H9 (cell line): ENCODE measurements at regions not wholly inside any gene's neighbourhood (a gene's known extent, or its start where the extent isn't known, plus 50 kb on each side); places are given as distances from the start of the nearest gene placed in this dataset.

Source experiments
- DNase-seq: peaks from one replicate; pipeline ENCODE4 v3.0.0-alpha.2; 2017
- H2AFZ ChIP-seq: one replicate; pipeline ENCODE4 v1.6.1; 2013; ENCODE audit warnings: mild to moderate bottlenecking, low read length, control low read depth, moderate library complexity
- H2AK5ac ChIP-seq: 2 replicates; pipeline ENCODE4 v1.6.1; 2013; ENCODE audit warnings: low read length, control low read depth, mixed read lengths; ENCODE audit not compliant: insufficient read length
- H2BK120ac ChIP-seq: one replicate; pipeline ENCODE4 v1.6.1; 2013; ENCODE audit warnings: low read depth, mild to moderate bottlenecking, low read length, control low read depth, inconsistent platforms; ENCODE audit not compliant: poor library complexity, severe bottlenecking
- H2BK12ac ChIP-seq: 2 replicates; pipeline ENCODE4 v1.6.1; 2013; ENCODE audit warnings: low read length, control low read depth, mixed read lengths, low read depth; ENCODE audit not compliant: insufficient read length
- H2BK15ac ChIP-seq: 2 replicates; pipeline ENCODE4 v1.6.1; 2013; ENCODE audit warnings: low read depth, low read length, control low read depth
- H2BK20ac ChIP-seq: one replicate; pipeline ENCODE4 v1.6.1; 2013; ENCODE audit warnings: low read depth, mild to moderate bottlenecking, low read length, control low read depth, inconsistent platforms; ENCODE audit not compliant: poor library complexity, severe bottlenecking
- H2BK5ac ChIP-seq: 2 replicates; pipeline ENCODE4 v1.6.1; 2013; ENCODE audit warnings: low read length, control low read depth, mixed read lengths; ENCODE audit not compliant: insufficient read length
- H3K14ac ChIP-seq: 2 replicates; pipeline ENCODE4 v1.6.1; 2013; ENCODE audit warnings: low read length, control low read depth; ENCODE audit not compliant: insufficient read depth
- H3K18ac ChIP-seq: 2 replicates; pipeline ENCODE4 v1.6.1; 2013; ENCODE audit warnings: low read depth, mild to moderate bottlenecking, mixed read lengths, low read length, control low read depth; ENCODE audit not compliant: insufficient read length
- H3K23ac ChIP-seq: 2 replicates; pipeline ENCODE4 v1.6.1; 2013; ENCODE audit warnings: low read length, control low read depth, mixed read lengths, low read depth; ENCODE audit not compliant: insufficient read length
- H3K23me2 ChIP-seq: 2 replicates; pipeline ENCODE4 v1.6.1; 2013; ENCODE audit warnings: low read depth, mild to moderate bottlenecking, mixed read lengths, low read length, control low read depth; ENCODE audit not compliant: insufficient read length, poor library complexity, severe bottlenecking
- H3K27ac ChIP-seq: 2 replicates; pipeline ENCODE4 v1.5.1; 2013; ENCODE audit warnings: low read length, control low read depth, mixed read lengths, low read depth; ENCODE audit not compliant: insufficient read length
- H3K27me3 ChIP-seq: 2 replicates; pipeline ENCODE4 v1.6.1; 2013; ENCODE audit warnings: low read length, control low read depth, inconsistent platforms; ENCODE audit not compliant: insufficient read depth
- H3K4ac ChIP-seq: 2 replicates; pipeline ENCODE4 v1.6.1; 2013; ENCODE audit warnings: low read depth, mild to moderate bottlenecking, control low read depth, inconsistent platforms, low read length, moderate library complexity
- H3K4me1 ChIP-seq: 2 replicates; pipeline ENCODE4 v1.6.1; 2013; ENCODE audit warnings: low read length, control low read depth, inconsistent platforms; ENCODE audit not compliant: insufficient read depth
- H3K4me2 ChIP-seq: 2 replicates; pipeline ENCODE4 v1.6.1; 2013; ENCODE audit warnings: low read length, control low read depth, mixed read lengths; ENCODE audit not compliant: insufficient read length, insufficient read depth
- H3K56ac ChIP-seq: 2 replicates; pipeline ENCODE4 v1.6.1; 2013; ENCODE audit warnings: low read depth, mild to moderate bottlenecking, mixed read lengths, low read length, control low read depth; ENCODE audit not compliant: insufficient read length
- H3K79me1 ChIP-seq: 2 replicates; pipeline ENCODE4 v1.6.1; 2013; ENCODE audit warnings: low read depth, mild to moderate bottlenecking, moderate library complexity, low read length, control low read depth, inconsistent platforms; ENCODE audit not compliant: insufficient read depth, poor library complexity, severe bottlenecking
- H3K79me2 ChIP-seq: 2 replicates; pipeline ENCODE4 v1.6.1; 2013; ENCODE audit warnings: low read length, control low read depth, inconsistent platforms; ENCODE audit not compliant: insufficient read depth
- H3K9ac ChIP-seq: 2 replicates; pipeline ENCODE4 v1.6.1; 2013; ENCODE audit warnings: low read length, control low read depth, mixed read lengths; ENCODE audit not compliant: insufficient read length; ENCODE audit errors: extremely low read depth
- H3K9me3 ChIP-seq: one replicate; pipeline ENCODE4 v1.6.1; 2013; ENCODE audit warnings: low read depth, low read length, inconsistent platforms; ENCODE audit not compliant: control insufficient read depth
- H3T11ph ChIP-seq: one replicate; pipeline ENCODE4 v1.6.1; 2013; ENCODE audit warnings: mild to moderate bottlenecking, low read length, control low read depth, inconsistent platforms
- H4K20me1 ChIP-seq: one replicate; pipeline ENCODE4 v1.6.1; 2013; ENCODE audit not compliant: control insufficient read depth, insufficient read length, insufficient read depth
- H4K5ac ChIP-seq: 2 replicates; pipeline ENCODE4 v1.6.1; 2013; ENCODE audit warnings: low read depth, mild to moderate bottlenecking, mixed read lengths, low read length, control low read depth; ENCODE audit not compliant: insufficient read length
- H4K8ac ChIP-seq: replicated peaks from 2 replicates; pipeline ENCODE4 v1.6.1; 2013; ENCODE audit warnings: low read length, control low read depth, mixed read lengths, low read depth; ENCODE audit not compliant: insufficient read length
- H4K91ac ChIP-seq: 2 replicates; pipeline ENCODE4 v1.6.1; 2013; ENCODE audit warnings: low read depth, mild to moderate bottlenecking, moderate library complexity, mixed read lengths, low read length, control low read depth; ENCODE audit not compliant: insufficient read length
- H3K27ac Mint-ChIP-seq, 3 experiments: 2 replicates in 2 of 3; 3 replicates in 1 of 3; pipeline ENCODE4 v1.8.0; 2020 to 2021; ENCODE audit warnings: mixed read lengths in 3 of 3, mild to moderate bottlenecking in 1 of 3, moderate library complexity in 1 of 3
- H3K27me3 Mint-ChIP-seq: 2 replicates; pipeline ENCODE4 v1.8.0; 2021; ENCODE audit warnings: low read depth, mild to moderate bottlenecking, moderate library complexity, mixed read lengths
- H3K36me3 Mint-ChIP-seq, 3 experiments: 2 replicates in 2 of 3; 3 replicates in 1 of 3; pipeline ENCODE4 v1.8.0; 2020 to 2021; ENCODE audit warnings: low read depth in 3 of 3, mixed read lengths in 3 of 3; ENCODE audit not compliant: insufficient read depth in 1 of 3
- H3K4me1 Mint-ChIP-seq, 2 experiments: 2 replicates each; pipeline ENCODE4 v1.8.0; 2020; ENCODE audit warnings: mixed read lengths in 2 of 2
- H3K4me3 Mint-ChIP-seq, 2 experiments: 2 replicates in 1 of 2; 3 replicates in 1 of 2; pipeline ENCODE4 v1.8.0; 2020 to 2021; ENCODE audit warnings: mild to moderate bottlenecking in 2 of 2, mixed read lengths in 2 of 2, moderate library complexity in 1 of 2
- H3K9me3 Mint-ChIP-seq, 2 experiments: 2 replicates in 1 of 2; 3 replicates in 1 of 2; pipeline ENCODE4 v1.8.0; 2020; ENCODE audit warnings: mild to moderate bottlenecking in 2 of 2, mixed read lengths in 2 of 2, moderate library complexity in 1 of 2
- WGBS: extraction: QIAGEN DNeasy Blood & Tissue Kit; methylation state at CpG from one replicate; pipeline ENCODE4 v1.1.7; 2013; ENCODE audit warnings: missing lambda C conversion rate, low lambda C conversion rate, mixed read lengths; ENCODE audit not compliant: insufficient read length; ENCODE audit errors: extremely low coverage; 5-methylcytosine and 5-hydroxymethylcytosine counted together
- TF ChIP-seq, protein P1 (sequence below): fragments of 200-600 bp; sonication (generic); conservative IDR thresholded peaks from 3 replicates; pipeline ENCODE4 v1.8.0; 2021; ENCODE audit warnings: antibody characterized with exemption, mild to moderate bottlenecking

DNA sequence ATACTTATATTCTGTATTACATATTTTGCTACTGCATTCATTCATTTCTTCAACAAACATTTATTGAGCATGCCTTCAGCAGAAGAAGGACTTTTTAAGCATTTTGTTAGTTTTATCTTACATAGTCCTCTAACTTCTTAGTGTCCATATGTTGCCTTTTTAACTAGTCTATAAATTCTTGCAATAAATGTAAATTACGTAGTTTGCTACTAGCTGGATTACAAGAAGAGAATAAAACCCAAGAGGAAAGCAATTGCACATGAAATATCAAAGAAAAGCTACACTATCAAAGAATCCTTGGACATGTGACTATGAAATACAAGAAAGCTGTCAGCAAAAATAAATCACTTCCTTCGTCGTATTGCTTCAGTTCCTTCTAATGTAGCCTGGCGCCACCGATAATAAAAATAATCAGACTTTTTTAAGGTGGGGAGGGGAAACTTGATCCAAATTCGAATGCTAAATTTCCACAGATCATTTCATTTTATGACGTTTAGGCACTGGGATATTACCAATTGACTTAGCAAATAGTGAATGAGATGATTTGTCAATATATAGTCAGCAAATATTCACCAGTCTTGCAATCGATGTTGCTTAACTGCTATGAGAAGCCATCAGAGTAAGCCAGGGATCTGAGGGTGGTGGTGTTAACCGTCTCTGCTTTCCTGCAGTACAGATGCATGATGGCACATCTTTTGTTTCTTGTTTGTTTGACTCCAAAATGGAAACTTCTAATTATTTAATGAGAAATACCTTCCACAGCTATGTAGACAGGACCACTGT, 258.7 kb upstream of the EXOC2 start:
- H2AK5ac ChIP-seq: no peak overlapping the region
- no peaks in the 10 kb centered on the region for H3K4me1 ChIP-seq
- no peak overlapping the region for H3K27ac Mint-ChIP-seq
- H3K36me3 Mint-ChIP-seq: no peaks in the 10 kb centered on the region
- H2BK5ac ChIP-seq: no peak overlapping the region
- no peak overlapping the region for H3K56ac ChIP-seq
- no peaks in the 10 kb centered on the region for H3K79me1 ChIP-seq
- H3K27ac ChIP-seq: no peak overlapping the region
- no peak overlapping the region for H3K14ac ChIP-seq
- no peak overlapping the region for H2BK15ac ChIP-seq
- no peak overlapping the region for H2AFZ ChIP-seq
- no peak overlapping the region for H3K4me3 Mint-ChIP-seq
- DNase-seq: no peak
- no peaks in the 10 kb centered on the region for H3K4me1 Mint-ChIP-seq
- H2BK20ac ChIP-seq: no peak overlapping the region
- H3K4ac ChIP-seq: no peak overlapping the region
- no peak overlapping the region for H4K91ac ChIP-seq
- no peaks in the 10 kb centered on the region for H3K23me2 ChIP-seq
- H3K23ac ChIP-seq: no peak overlapping the region
- no CpG with 5 or more reads among the region's 9 CpGs for WGBS
- H3K9me3 ChIP-seq: no peaks in the 10 kb centered on the region
- peaks cover 9% of the 10 kb centered on the region for H3K27me3 Mint-ChIP-seq
- no peak overlapping the region for H4K8ac ChIP-seq
- H3T11ph ChIP-seq: no peak overlapping the region
- TF ChIP-seq, protein P1, sequence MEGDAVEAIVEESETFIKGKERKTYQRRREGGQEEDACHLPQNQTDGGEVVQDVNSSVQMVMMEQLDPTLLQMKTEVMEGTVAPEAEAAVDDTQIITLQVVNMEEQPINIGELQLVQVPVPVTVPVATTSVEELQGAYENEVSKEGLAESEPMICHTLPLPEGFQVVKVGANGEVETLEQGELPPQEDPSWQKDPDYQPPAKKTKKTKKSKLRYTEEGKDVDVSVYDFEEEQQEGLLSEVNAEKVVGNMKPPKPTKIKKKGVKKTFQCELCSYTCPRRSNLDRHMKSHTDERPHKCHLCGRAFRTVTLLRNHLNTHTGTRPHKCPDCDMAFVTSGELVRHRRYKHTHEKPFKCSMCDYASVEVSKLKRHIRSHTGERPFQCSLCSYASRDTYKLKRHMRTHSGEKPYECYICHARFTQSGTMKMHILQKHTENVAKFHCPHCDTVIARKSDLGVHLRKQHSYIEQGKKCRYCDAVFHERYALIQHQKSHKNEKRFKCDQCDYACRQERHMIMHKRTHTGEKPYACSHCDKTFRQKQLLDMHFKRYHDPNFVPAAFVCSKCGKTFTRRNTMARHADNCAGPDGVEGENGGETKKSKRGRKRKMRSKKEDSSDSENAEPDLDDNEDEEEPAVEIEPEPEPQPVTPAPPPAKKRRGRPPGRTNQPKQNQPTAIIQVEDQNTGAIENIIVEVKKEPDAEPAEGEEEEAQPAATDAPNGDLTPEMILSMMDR: no peak
- no peaks in the 10 kb centered on the region for H4K20me1 ChIP-seq
- no peak overlapping the region for H3K18ac ChIP-seq
- H3K9ac ChIP-seq: no peak overlapping the region
- H3K9me3 Mint-ChIP-seq: no peaks in the 10 kb centered on the region
- no peak overlapping the region for H2BK120ac ChIP-seq
- H3K4me2 ChIP-seq: no peak overlapping the region
- H3K79me2 ChIP-seq: no peaks in the 10 kb centered on the region
- no peak overlapping the region for H2BK12ac ChIP-seq
- no peaks in the 10 kb centered on the region for H3K27me3 ChIP-seq
- no peak overlapping the region for H4K5ac ChIP-seq
